Effector memory CD8-positive, alpha-beta T cell (primary cell): ENCODE measurements at regions not wholly inside any gene's neighbourhood (a gene's known extent, or its start where the extent isn't known, plus 50 kb on each side); places are given as distances from the start of the nearest gene placed in this dataset.

Experiments
- ATAC-seq: fragments of 150-1000 bp; cut with Tn5 transposase; replicated peaks from 2 replicates; pipeline ENCODE4 v1.10.0; 2021; ENCODE audit warnings: mild to moderate bottlenecking, moderate library complexity
- DNase-seq, 3 experiments: peaks; one replicate each; pipeline ENCODE4 v3.0.0; 2021
- H3K27ac Mint-ChIP-seq, 2 donors: one replicate each; pipeline ENCODE4 v1.8.0; 2022; ENCODE audit warnings: mild to moderate bottlenecking in 2 of 2, mixed read lengths in 2 of 2, moderate library complexity in 2 of 2
- H3K27me3 Mint-ChIP-seq, 2 donors: one replicate each; pipeline ENCODE4 v1.8.0; 2022; ENCODE audit warnings: mixed read lengths in 2 of 2
- H3K36me3 Mint-ChIP-seq: one replicate; pipeline ENCODE4 v1.8.0; 2022; ENCODE audit warnings: mild to moderate bottlenecking, moderate library complexity, mixed read lengths; ENCODE audit not compliant: insufficient read depth
- H3K4me1 Mint-ChIP-seq, 2 donors: one replicate each; pipeline ENCODE4 v1.8.0; 2022; ENCODE audit warnings: low read depth in 2 of 2, mixed read lengths in 2 of 2
- H3K4me3 Mint-ChIP-seq, 2 donors: one replicate each; pipeline ENCODE4 v1.8.0; 2022; ENCODE audit warnings: mild to moderate bottlenecking in 2 of 2, mixed read lengths in 2 of 2, moderate library complexity in 2 of 2
- H3K9me3 Mint-ChIP-seq, 2 donors: one replicate each; pipeline ENCODE4 v1.8.0; 2022; ENCODE audit warnings: mixed read lengths in 2 of 2

GRCh38 chrX:120769576-120770341 is 105.9 kb downstream of the CT47B1 start:
- Mint-ChIP-seq H3K27ac (no peak overlapping the region), H3K27me3 (no peaks in the 10 kb centered on the region), H3K4me3 (no peak overlapping the region), H3K9me3 (no peaks in the 10 kb centered on the region), H3K4me1 (no peaks in the 10 kb centered on the region), H3K36me3 (no peaks in the 10 kb centered on the region)
- no peak for DNase-seq
- ATAC-seq, result no peak

DNA sequence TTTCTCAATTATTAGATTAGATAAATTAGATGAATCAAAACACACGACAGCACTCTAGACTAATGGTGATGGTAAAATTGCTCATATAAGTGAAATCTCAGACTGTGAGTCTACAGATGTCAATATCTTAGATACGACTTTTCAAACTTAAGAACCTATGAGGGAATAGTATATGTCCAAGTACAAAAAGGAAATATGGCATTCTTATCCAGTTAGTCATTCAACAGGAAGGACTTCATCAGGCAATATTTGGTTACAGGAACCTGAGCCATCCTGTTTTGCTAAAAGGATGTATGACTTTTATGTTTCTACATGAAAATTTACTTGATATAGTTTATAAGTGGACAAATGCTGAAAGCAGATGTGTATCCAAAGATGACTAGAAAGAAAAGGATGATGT is 107.0 kb downstream of the CT47B1 start:
- no peaks in the 10 kb centered on the region for H3K9me3 Mint-ChIP-seq
- no peaks in the 10 kb centered on the region for H3K4me1 Mint-ChIP-seq
- no peaks in the 10 kb centered on the region for H3K36me3 Mint-ChIP-seq
- DNase-seq (no peak), ATAC-seq (no peak)
- H3K27me3 Mint-ChIP-seq, result no peaks in the 10 kb centered on the region
- H3K4me3 Mint-ChIP-seq, result no peak overlapping the region
- no peak overlapping the region for H3K27ac Mint-ChIP-seq

DNA sequence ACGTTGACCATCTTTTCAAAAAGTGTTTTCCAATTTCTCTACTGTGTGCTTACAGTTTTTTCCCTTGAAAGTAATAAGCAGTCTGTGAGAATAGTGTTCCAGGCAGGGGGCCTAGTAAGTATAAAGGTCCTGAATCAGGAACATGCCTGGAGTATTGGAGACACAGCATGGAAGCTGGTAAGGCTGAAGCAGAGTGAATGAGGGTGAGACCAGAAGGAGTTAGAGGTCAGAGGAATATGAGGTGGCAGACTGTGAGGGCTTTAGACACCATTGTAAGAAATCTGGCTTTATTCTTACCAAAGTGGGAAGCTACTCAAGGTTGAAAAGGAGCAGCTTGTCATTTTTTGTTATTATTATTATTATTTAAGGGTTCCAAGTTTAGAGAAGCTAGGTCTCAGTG is 107.4 kb downstream of the CT47B1 start:
- Mint-ChIP-seq H3K36me3 (no peaks in the 10 kb centered on the region), H3K9me3 (no peaks in the 10 kb centered on the region), H3K27me3 (no peaks in the 10 kb centered on the region), H3K27ac (no peak overlapping the region), H3K4me1 (no peaks in the 10 kb centered on the region), H3K4me3 (no peak overlapping the region)
- ATAC-seq, result no peak
- DNase-seq, result no peak

DNA sequence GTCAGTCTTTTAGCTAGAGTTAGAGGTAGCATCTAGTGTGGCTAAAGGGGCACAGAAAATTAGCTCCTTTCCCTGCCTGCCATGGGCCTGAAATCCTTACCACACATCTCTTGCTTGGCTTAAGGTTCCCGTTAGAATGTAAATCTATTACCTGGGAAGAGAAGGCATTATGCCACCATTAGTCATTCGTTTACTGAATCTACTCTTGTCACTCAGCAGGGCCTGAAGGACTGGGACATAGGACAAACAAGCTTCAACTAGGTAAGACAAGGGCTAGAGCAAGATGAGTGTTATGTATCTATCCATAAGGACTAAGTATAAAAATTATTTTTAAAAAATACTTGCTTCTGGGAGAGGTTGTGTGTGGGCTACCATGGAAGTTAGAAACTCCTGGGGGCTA is 112.4 kb downstream of the CT47B1 start:
- peaks cover 0 to 15% of the 10 kb centered on the region in 2 donors for H3K27me3 Mint-ChIP-seq
- no peaks in the 10 kb centered on the region for H3K36me3 Mint-ChIP-seq
- no peak for DNase-seq
- H3K27ac Mint-ChIP-seq, result no peak overlapping the region
- no peaks in the 10 kb centered on the region for H3K4me1 Mint-ChIP-seq
- no peak for ATAC-seq
- H3K9me3 Mint-ChIP-seq, result no peaks in the 10 kb centered on the region
- H3K4me3 Mint-ChIP-seq, result no peak overlapping the region

- Mint-ChIP-seq H3K27me3 (peaks cover 5 to 15% of the 10 kb centered on the region in 2 donors), H3K9me3 (no peaks in the 10 kb centered on the region), H3K4me1 (no peaks in the 10 kb centered on the region), H3K4me3 (no peak overlapping the region), H3K36me3 (no peaks in the 10 kb centered on the region), H3K27ac (no peak overlapping the region)
- no peak for DNase-seq
- no peak for ATAC-seq
Observed at GRCh38 chrX:120761810-120762209, 113.9 kb downstream of the CT47B1 start.

GRCh38 chrX:120759685-120760084 is 116.0 kb downstream of the CT47B1 start:
- Mint-ChIP-seq H3K36me3 (no peaks in the 10 kb centered on the region), H3K9me3 (no peaks in the 10 kb centered on the region), H3K27ac (no peak overlapping the region), H3K27me3 (peaks cover 10 to 15% of the 10 kb centered on the region in 2 donors), H3K4me3 (no peak overlapping the region), H3K4me1 (no peaks in the 10 kb centered on the region)
- DNase-seq (no peak), ATAC-seq (no peak)

- H3K4me3 Mint-ChIP-seq, result no peak overlapping the region
Observed at GRCh38 chrX:120755066-120755846, 120.4 kb downstream of the CT47B1 start.

DNA sequence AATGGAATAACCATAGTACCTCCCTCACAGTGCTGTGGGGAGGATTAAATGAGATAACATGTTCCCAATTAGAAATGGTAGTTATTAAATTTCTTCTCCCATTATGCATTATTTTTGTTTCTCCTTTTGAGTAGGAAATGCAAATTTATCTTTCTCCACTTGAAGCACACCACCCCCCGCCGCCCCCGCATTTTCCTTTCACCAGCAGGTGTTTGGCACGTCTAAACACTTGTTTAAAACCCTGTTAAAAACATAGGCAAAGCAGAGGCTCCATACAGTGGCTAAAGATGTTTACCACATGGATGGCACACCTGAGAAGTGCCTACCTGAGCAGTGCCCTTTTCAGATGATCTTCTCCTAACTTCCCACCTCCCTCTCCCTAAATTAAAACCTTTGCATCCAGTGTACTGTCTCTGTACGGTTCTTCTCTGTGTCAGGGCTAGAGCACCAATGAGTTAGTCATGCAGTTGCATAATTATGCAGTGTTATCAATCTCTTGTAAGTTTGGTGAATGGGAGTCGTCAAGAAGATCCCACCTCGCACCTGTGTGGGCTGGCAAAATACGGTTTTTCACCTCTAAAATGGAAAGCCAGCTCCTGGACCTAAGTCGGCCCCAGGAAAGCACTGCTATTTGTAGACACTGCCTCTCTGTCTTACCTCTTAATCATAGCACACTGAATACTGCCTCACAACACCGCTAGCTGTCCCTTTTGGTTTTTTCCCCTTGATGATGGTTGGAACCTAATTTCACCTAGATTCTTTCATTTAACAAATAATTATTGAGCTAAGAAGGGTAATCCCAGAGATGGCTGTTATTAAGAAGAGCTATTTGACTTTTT is 122.0 kb downstream of the CT47B1 start:
- ATAC-seq, result no peak
- H3K4me1 Mint-ChIP-seq, result peaks cover 0 to 4% of the 10 kb centered on the region in 2 donors

More at GRCh38 chrX:120755066-120755846, 120.4 kb downstream of the CT47B1 start:
- no peaks in the 10 kb centered on the region for H3K4me1 Mint-ChIP-seq
- H3K27ac Mint-ChIP-seq, result no peak overlapping the region
- H3K27me3 Mint-ChIP-seq, result peaks cover 6 to 13% of the 10 kb centered on the region in 2 donors
- ATAC-seq, result no peak
- DNase-seq, result no peak
- no peaks in the 10 kb centered on the region for H3K9me3 Mint-ChIP-seq
- no peaks in the 10 kb centered on the region for H3K36me3 Mint-ChIP-seq

DNA sequence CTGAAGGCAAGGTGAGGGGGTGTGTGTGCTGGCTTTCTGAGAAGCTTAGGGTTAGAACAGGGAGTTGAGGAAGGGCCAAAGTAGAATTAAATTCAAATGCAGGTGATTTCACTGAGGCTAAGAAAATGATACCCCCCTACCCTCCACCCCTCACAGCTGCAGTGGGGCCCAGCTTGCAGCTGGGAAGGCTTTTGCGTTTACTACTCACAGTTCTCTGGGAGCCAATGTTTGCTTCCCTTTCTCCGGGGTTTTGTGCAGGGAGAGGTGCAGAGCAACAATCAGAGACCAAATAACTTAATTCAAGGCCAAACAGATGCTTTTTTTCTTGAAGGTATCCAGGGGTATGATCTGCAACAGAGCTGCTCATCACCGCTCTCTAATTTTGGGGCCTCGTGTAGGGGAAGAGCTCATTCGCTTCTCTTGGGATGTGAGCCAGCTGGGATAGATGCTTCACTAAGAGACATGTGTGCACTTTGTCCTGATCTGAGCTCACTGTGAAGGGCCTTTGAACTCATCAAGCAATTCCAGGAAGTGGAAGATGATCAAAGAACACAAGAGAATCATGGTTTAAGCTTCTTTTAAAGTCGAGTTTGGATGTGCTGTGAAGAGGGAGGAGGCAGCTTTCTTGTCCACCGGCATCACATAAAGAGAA is 122.7 kb upstream of the C1GALT1C1 start:
- H3K27ac Mint-ChIP-seq, result no peak overlapping the region
- DNase-seq (no peak), ATAC-seq (no peak)
- H3K27me3 Mint-ChIP-seq, result peaks cover 0 to 13% of the 10 kb centered on the region in 2 donors
- H3K4me1 Mint-ChIP-seq, result peaks cover 0 to 4% of the 10 kb centered on the region in 2 donors
- no peak overlapping the region for H3K4me3 Mint-ChIP-seq
- H3K36me3 Mint-ChIP-seq, result no peaks in the 10 kb centered on the region
- H3K9me3 Mint-ChIP-seq, result no peaks in the 10 kb centered on the region

More for the DNA sequence above, 122.0 kb downstream of the CT47B1 start:
- Mint-ChIP-seq H3K27ac (no peak overlapping the region), H3K9me3 (no peaks in the 10 kb centered on the region), H3K36me3 (no peaks in the 10 kb centered on the region), H3K4me3 (no peak overlapping the region), H3K27me3 (peaks cover 0 to 13% of the 10 kb centered on the region in 2 donors)
- DNase-seq, result no peak

GRCh38 chrX:120751683-120752082 is 121.8 kb upstream of the C1GALT1C1 start:
- H3K9me3 Mint-ChIP-seq, result no peaks in the 10 kb centered on the region
- H3K27me3 Mint-ChIP-seq, result peaks cover 1 to 6% of the 10 kb centered on the region in 2 donors
- ATAC-seq (no peak), DNase-seq (no peak)
- H3K36me3 Mint-ChIP-seq, result no peaks in the 10 kb centered on the region
- no peak overlapping the region for H3K4me3 Mint-ChIP-seq
- H3K4me1 Mint-ChIP-seq, result peaks cover 0 to 4% of the 10 kb centered on the region in 2 donors
- H3K27ac Mint-ChIP-seq, result no peak overlapping the region

GRCh38 chrX:120750381-120750780 is 120.5 kb upstream of the C1GALT1C1 start:
- Mint-ChIP-seq H3K9me3 (no peaks in the 10 kb centered on the region), H3K27ac (no peak overlapping the region), H3K27me3 (peaks cover 12 to 14% of the 10 kb centered on the region in 2 donors), H3K4me1 (peaks cover 0 to 4% of the 10 kb centered on the region in 2 donors), H3K4me3 (no peak overlapping the region), H3K36me3 (no peaks in the 10 kb centered on the region)
- ATAC-seq, result no peak
- DNase-seq, result no peak

GRCh38 chrX:120749141-120749846 is 119.4 kb upstream of the C1GALT1C1 start:
- no peak for DNase-seq
- peaks cover 0 to 4% of the 10 kb centered on the region in 2 donors for H3K4me1 Mint-ChIP-seq
- H3K36me3 Mint-ChIP-seq, result no peaks in the 10 kb centered on the region
- no peak overlapping the region for H3K4me3 Mint-ChIP-seq
- peaks cover 15 to 17% of the 10 kb centered on the region in 2 donors for H3K27me3 Mint-ChIP-seq
- no peaks in the 10 kb centered on the region for H3K9me3 Mint-ChIP-seq
- ATAC-seq, result no peak
- no peak overlapping the region for H3K27ac Mint-ChIP-seq
